ENCODE measurements at regions not wholly inside any gene's neighbourhood (a gene's known extent, or its start where the extent isn't known, plus 50 kb on each side); places are given as distances from the start of the nearest gene placed in this dataset.

DNA sequence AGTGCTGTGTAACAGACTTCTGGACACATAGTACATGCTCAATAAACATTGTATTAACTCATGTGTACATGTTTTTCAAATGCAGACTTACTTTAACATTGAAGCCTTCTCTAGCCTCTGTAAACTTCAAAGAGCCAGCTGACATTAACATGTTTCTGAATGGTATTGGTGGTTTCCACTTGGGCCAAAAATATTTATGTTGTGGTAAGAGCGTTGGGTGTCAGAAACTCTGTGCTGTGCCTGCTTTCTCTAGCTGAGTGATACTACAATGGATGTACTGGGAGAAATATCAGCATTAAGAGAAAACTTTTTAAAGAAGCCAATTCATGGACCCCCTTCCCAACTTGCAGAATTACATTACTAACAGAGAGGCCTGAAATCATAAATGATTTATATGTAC, 1951.7 kb downstream of the TP53TG3F start:
- no peak for TF ChIP-seq CTCF (IDR thresholded peaks at IDR 0.05; ENCODE audit: insufficient read depth, low read depth, low read length)
- no peak for TF ChIP-seq EZH2 (IDR thresholded peaks at IDR 0.05; ENCODE audit: insufficient read depth, low read length)

Data from astrocyte (in vitro differentiated cells and primary cell).